T-cell (primary cell): ENCODE measurements at regions not wholly inside any gene's neighbourhood (a gene's known extent, or its start where the extent isn't known, plus 50 kb on each side); places are given as distances from the start of the nearest gene placed in this dataset.
A peak's percentile ranks its signal among the peaks of the same experiment; 100 is the strongest.

ENCODE experiments used
- ATAC-seq, 4 experiments: fragments of 200-7000 bp in 3 of 4; fragments of 150-1000 bp in 1 of 4; cut with Tn5 transposase; replicated peaks in 1 of 4; 1 replicate in 3 of 4; 2 replicates in 1 of 4; pipeline ENCODE4 v1.10.0; 2021; ENCODE audit warnings: moderate library complexity in 3 of 4, mild to moderate bottlenecking in 2 of 4, moderate number of reproducible peaks in 1 of 4
- CTCF ChIA-PET, 2 donors: fragments of 300-600 bp; sonication (Branson Sonifier 250); formaldehyde crosslinking; loops; one replicate each; lab custom pipeline; 2022; ENCODE audit warnings: antibody characterized with exemption in 2 of 2; lab: Charles Lee
- POLR2A ChIA-PET, 2 donors: fragments of 300-600 bp; sonication (Branson Sonifier 250); formaldehyde crosslinking; loops; one replicate each; lab custom pipeline; 2022; ENCODE audit warnings: antibody characterized with exemption in 2 of 2; lab: Charles Lee
- DNase-seq, 35 experiments: peaks; one replicate each; pipeline versions ENCODE4 v3.0.0 to v3.0.0-alpha.2; 2013 to 2023
- H3K27ac ChIP-seq: one replicate; pipeline ENCODE4 v1.5.1; 2013; ENCODE audit warnings: low read length
- H3K27me3 ChIP-seq, 2 experiments: replicated peaks in 1 of 2; 1 replicate in 1 of 2; 2 replicates in 1 of 2; pipeline versions ENCODE4 v1.6.1 to v1.7.0; 2013; ENCODE audit warnings: low read length in 1 of 2, mixed read lengths in 1 of 2; ENCODE audit not compliant: control insufficient read depth in 2 of 2, insufficient read depth in 2 of 2; ENCODE audit errors: extremely low read depth in 1 of 2
- H3K36me3 ChIP-seq, 2 donors: 1 replicate in 1 of 2; 2 replicates in 1 of 2; pipeline versions ENCODE4 v1.6.1 to v1.7.0; 2013; ENCODE audit warnings: low read length in 1 of 2; ENCODE audit not compliant: control insufficient read depth in 2 of 2, insufficient read depth in 1 of 2; ENCODE audit errors: extremely low read depth in 1 of 2
- H3K4me1 ChIP-seq, 2 experiments: 1 replicate in 1 of 2; 2 replicates in 1 of 2; pipeline versions ENCODE4 v1.6.1 to v1.7.0; 2013; ENCODE audit warnings: low read length in 2 of 2, mixed read lengths in 1 of 2; ENCODE audit not compliant: insufficient read depth in 2 of 2, control insufficient read depth in 1 of 2; ENCODE audit errors: extremely low read depth in 1 of 2
- H3K4me3 ChIP-seq, 2 donors: 1 replicate in 1 of 2; 2 replicates in 1 of 2; pipeline versions ENCODE4 v1.5.1 to v1.7.0; 2013; ENCODE audit warnings: mild to moderate bottlenecking in 2 of 2, low read length in 1 of 2, moderate library complexity in 1 of 2; ENCODE audit not compliant: control insufficient read depth in 1 of 2; ENCODE audit errors: extremely low read depth in 1 of 2
- H3K9me3 ChIP-seq: 2 replicates; pipeline ENCODE4 v1.7.0; 2013
- H3K27ac Mint-ChIP-seq, 2 donors: one replicate each; pipeline ENCODE4 v1.8.0; 2020 to 2021; ENCODE audit warnings: mild to moderate bottlenecking in 2 of 2, mixed read lengths in 2 of 2
- H3K27me3 Mint-ChIP-seq, 2 donors: one replicate each; pipeline ENCODE4 v1.8.0; 2021 to 2022; ENCODE audit warnings: mixed read lengths in 2 of 2
- H3K36me3 Mint-ChIP-seq: one replicate; pipeline ENCODE4 v1.8.0; 2021; ENCODE audit warnings: mixed read lengths
- H3K4me1 Mint-ChIP-seq, 3 donors: one replicate each; pipeline ENCODE4 v1.8.0; 2020 to 2022; ENCODE audit warnings: mixed read lengths in 3 of 3, mild to moderate bottlenecking in 1 of 3
- H3K4me3 Mint-ChIP-seq, 3 donors: one replicate each; pipeline ENCODE4 v1.8.0; 2020 to 2022; ENCODE audit warnings: mild to moderate bottlenecking in 3 of 3, mixed read lengths in 3 of 3, moderate library complexity in 3 of 3
- H3K9me3 Mint-ChIP-seq, 3 donors: one replicate each; pipeline ENCODE4 v1.8.0; 2020 to 2022; ENCODE audit warnings: mixed read lengths in 3 of 3
- WGBS: methylation state at CpG from one replicate; pipeline ENCODE4 v1.1.5; 2013; ENCODE audit warnings: missing lambda C conversion rate; ENCODE audit not compliant: insufficient coverage; 5-methylcytosine and 5-hydroxymethylcytosine counted together

- Mint-ChIP-seq H3K27ac (peak overlapping the region in 1 of 2 donors; percentile 62), H3K9me3 (peaks cover 0 to 8% (median 0%) of the 10 kb centered on the region in 3 donors), H3K36me3 (peaks cover 15% of the 10 kb centered on the region), H3K27me3 (no peaks in the 10 kb centered on the region), H3K4me1 (peaks cover 32 to 54% (median 47%) of the 10 kb centered on the region in 3 donors), H3K4me3 (no peak overlapping the region)
- POLR2A ChIA-PET, result interaction anchor here (1.1 to 1.6 kb wide), 2 partner anchors 11 to 441 kb away, joined by 3 to 6 read pairs; no protein-coding TSS in a partner anchor
- ATAC-seq (no peak), DNase-seq (no peak)
- H3K4me3 ChIP-seq, result no peak overlapping the region
- H3K9me3 ChIP-seq, result no peaks in the 10 kb centered on the region
- H3K27ac ChIP-seq, result no peak overlapping the region
- H3K27me3 ChIP-seq, result no peaks in the 10 kb centered on the region
- H3K36me3 ChIP-seq, result no peaks in the 10 kb centered on the region
- H3K4me1 ChIP-seq, result peaks cover 6 to 19% of the 10 kb centered on the region in 2 experiments
- CTCF ChIA-PET, result interaction anchor here (0.6 to 5.3 kb wide), 4 partner anchors 10 to 625 kb away, joined by 3 to 38 read pairs (median 11); no protein-coding TSS in a partner anchor
These were observed 94.4 kb downstream of the FAM76B start for GRCh38 chr11:95695181-95695580.

- Mint-ChIP-seq H3K9me3 (peaks cover 0 to 8% (median 0%) of the 10 kb centered on the region in 3 donors), H3K36me3 (peaks cover 15% of the 10 kb centered on the region), H3K27ac (no peak overlapping the region), H3K4me1 (peaks cover 13 to 36% (median 29%) of the 10 kb centered on the region in 3 donors), H3K4me3 (no peak overlapping the region), H3K27me3 (no peaks in the 10 kb centered on the region)
- POLR2A ChIA-PET, result interaction anchor here in 1 of 2 donors (1.6 kb wide), 1 partner anchor 13 kb away, joined by 6 read pairs; no protein-coding TSS in a partner anchor
- ATAC-seq, result no peak
- Histone ChIP-seq H3K4me1 (peaks cover 0 to 15% of the 10 kb centered on the region in 2 experiments), H3K27ac (no peak overlapping the region), H3K36me3 (no peaks in the 10 kb centered on the region), H3K27me3 (no peaks in the 10 kb centered on the region), H3K9me3 (no peaks in the 10 kb centered on the region), H3K4me3 (no peak overlapping the region)
- CTCF ChIA-PET, result interaction anchor here (0.6 to 5.3 kb wide), 7 partner anchors 12 to 541 kb away, joined by 3 to 38 read pairs (median 6); no protein-coding TSS in a partner anchor
- no peak for DNase-seq
- WGBS, result no CpG with 5 or more reads among the region's 1 CpG
These were observed 96.3 kb downstream of the FAM76B start for GRCh38 chr11:95693298-95693697.

GRCh38 chr11:95692526-95693260 lies 96.9 kb downstream of the FAM76B start:
- Histone ChIP-seq H3K27ac (no peak overlapping the region), H3K27me3 (no peaks in the 10 kb centered on the region), H3K4me1 (peaks cover 0 to 10% of the 10 kb centered on the region in 2 experiments), H3K9me3 (no peaks in the 10 kb centered on the region), H3K36me3 (no peaks in the 10 kb centered on the region), H3K4me3 (no peak overlapping the region)
- peaks cover 0 to 8% (median 0%) of the 10 kb centered on the region in 3 donors for H3K9me3 Mint-ChIP-seq
- ATAC-seq (no peak), DNase-seq (no peak)
- ChIA-PET CTCF (interaction anchor here (0.7 to 5.3 kb wide), 6 partner anchors 12 to 541 kb away, joined by 3 to 38 read pairs (median 4); no protein-coding TSS in a partner anchor), POLR2A (interaction anchor here in 1 of 2 donors (0.6 kb wide), 1 partner anchor 529 kb away, joined by 7 read pairs; no protein-coding TSS in a partner anchor)
- H3K36me3 Mint-ChIP-seq, result peaks cover 15% of the 10 kb centered on the region
- 84% methylated on average over 2 of the region's 3 CpGs for WGBS
- peaks cover 13 to 30% (median 23%) of the 10 kb centered on the region in 3 donors for H3K4me1 Mint-ChIP-seq
- no peak overlapping the region for H3K4me3 Mint-ChIP-seq
- H3K27ac Mint-ChIP-seq, result no peak overlapping the region
- no peaks in the 10 kb centered on the region for H3K27me3 Mint-ChIP-seq

- no peaks in the 10 kb centered on the region for H3K27me3 Mint-ChIP-seq
- Histone ChIP-seq H3K4me1 (peaks cover 0 to 7% of the 10 kb centered on the region in 2 experiments), H3K27ac (no peak overlapping the region), H3K9me3 (no peaks in the 10 kb centered on the region), H3K4me3 (no peak overlapping the region), H3K36me3 (no peaks in the 10 kb centered on the region), H3K27me3 (no peaks in the 10 kb centered on the region)
- H3K4me3 Mint-ChIP-seq, result no peak overlapping the region
- peaks cover 19 to 29% (median 20%) of the 10 kb centered on the region in 3 donors for H3K4me1 Mint-ChIP-seq
- POLR2A ChIA-PET, result no interaction called here
- CTCF ChIA-PET, result interaction anchor here (0.6 to 4.2 kb wide), 3 partner anchors 15 to 705 kb away, joined by 4 to 25 read pairs (median 12); no protein-coding TSS in a partner anchor
- no peak for DNase-seq
- no peak overlapping the region for H3K27ac Mint-ChIP-seq
- peaks cover 3% of the 10 kb centered on the region for H3K36me3 Mint-ChIP-seq
- peaks cover 0 to 8% (median 0%) of the 10 kb centered on the region in 3 donors for H3K9me3 Mint-ChIP-seq
- ATAC-seq, result no peak
- no CpG with 5 or more reads among the region's 3 CpGs for WGBS
These were observed 99.5 kb downstream of the FAM76B start for GRCh38 chr11:95690100-95690499.

- Mint-ChIP-seq H3K27me3 (no peaks in the 10 kb centered on the region), H3K36me3 (no peaks in the 10 kb centered on the region), H3K27ac (no peak overlapping the region), H3K4me1 (peaks cover 31 to 35% (median 34%) of the 10 kb centered on the region in 3 donors), H3K4me3 (no peak overlapping the region), H3K9me3 (no peaks in the 10 kb centered on the region)
- Histone ChIP-seq H3K27me3 (no peaks in the 10 kb centered on the region), H3K36me3 (no peaks in the 10 kb centered on the region), H3K4me1 (peaks cover 0 to 10% of the 10 kb centered on the region in 2 experiments), H3K4me3 (no peak overlapping the region), H3K27ac (peak overlapping the region; percentile 62), H3K9me3 (no peaks in the 10 kb centered on the region)
- POLR2A ChIA-PET, result interaction anchor here in 1 of 2 donors (0.5 to 1.2 kb wide), 3 partner anchors 17 to 490 kb away, joined by 3 to 11 read pairs (median 3); partner anchors contain the start of gene SESN3
- 36% methylated on average over 4 of the region's 7 CpGs for WGBS
- DNase-seq, result peak in 10 of 35 experiments; percentile 6 to 56 (median 26)
- ATAC-seq, result peak; percentile 79 to 86 (median 84)
- CTCF ChIA-PET, result interaction anchor here (0.6 to 4.2 kb wide), 9 partner anchors 10 to 1888 kb away, joined by 3 to 25 read pairs (median 3); no protein-coding TSS in a partner anchor
These were observed 100.9 kb downstream of the FAM76B start for GRCh38 chr11:95688501-95689222.
